HL-60 (cell line): ENCODE measurements at regions not wholly inside any gene's neighbourhood (a gene's known extent, or its start where the extent isn't known, plus 50 kb on each side); places are given as distances from the start of the nearest gene placed in this dataset.

Experiments used
- DNase-seq, 2 experiments: peaks; one replicate each; pipeline ENCODE4 v3.0.0-alpha.2; 2010 to 2020; ENCODE audit warnings: low read depth in 1 of 2, low spot score in 1 of 2
- H3K27ac ChIP-seq: fragments of 250-450 bp; sonication (Bioruptor Pico); replicated peaks from 2 replicates; pipeline ENCODE4 v1.5.1; 2020; ENCODE audit warnings: mild to moderate bottlenecking, moderate library complexity
- H3K27me3 ChIP-seq: fragments of 250-450 bp; sonication (Bioruptor Pico); 2 replicates; pipeline ENCODE4 v1.5.1; 2021; ENCODE audit warnings: mild to moderate bottlenecking, moderate library complexity; ENCODE audit not compliant: insufficient read depth, poor library complexity, severe bottlenecking
- H3K4me3 ChIP-seq: replicated peaks from 2 replicates; pipeline ENCODE4 v1.5.1; 2011; ENCODE audit warnings: mild to moderate bottlenecking, control low read depth, low read length; ENCODE audit not compliant: insufficient read depth
- GABPA ChIP-seq: IDR thresholded peaks from 2 replicates; pipeline ENCODE4 v1.6.1; 2012; ENCODE audit warnings: low read depth
- POLR2AphosphoS5 ChIP-seq: IDR thresholded peaks from 2 replicates; pipeline ENCODE4 v1.6.1; 2012; ENCODE audit warnings: low read depth
- SPI1 ChIP-seq: IDR thresholded peaks from 2 replicates; pipeline ENCODE4 v1.6.1; 2012; ENCODE audit warnings: low read depth, mild to moderate bottlenecking, borderline replicate concordance
- TF ChIP-seq, protein P1 (sequence below): IDR thresholded peaks from one replicate; pipeline ENCODE4 v1.5.1; 2011; ENCODE audit warnings: low read length, control low read depth, inconsistent platforms; ENCODE audit not compliant: insufficient read depth
- TF ChIP-seq, protein P2 (sequence below): IDR thresholded peaks from 2 replicates; pipeline ENCODE4 v1.6.1; 2012; ENCODE audit warnings: low read depth; ENCODE audit not compliant: insufficient replicate concordance

DNA sequence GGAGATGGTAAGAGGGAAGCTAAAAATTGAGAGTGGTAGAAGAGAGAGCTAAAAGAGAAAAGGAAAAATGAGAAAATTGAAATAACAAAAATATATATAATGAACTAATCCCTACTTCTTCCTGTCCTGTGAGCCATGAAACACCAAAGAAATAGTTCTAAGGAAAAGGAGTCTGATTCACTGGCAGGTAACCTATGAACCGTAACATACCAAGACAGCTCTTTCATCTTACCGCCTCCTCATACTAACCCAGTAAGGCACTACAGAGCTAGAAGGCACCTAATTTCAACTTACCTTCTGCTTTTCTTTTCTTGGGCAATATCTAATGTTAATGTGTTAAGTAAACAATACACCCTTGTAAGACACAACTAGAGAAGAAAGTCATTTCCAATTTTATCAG is 297.7 kb upstream of the DIAPH2 start:
- TF ChIP-seq, protein P1, sequence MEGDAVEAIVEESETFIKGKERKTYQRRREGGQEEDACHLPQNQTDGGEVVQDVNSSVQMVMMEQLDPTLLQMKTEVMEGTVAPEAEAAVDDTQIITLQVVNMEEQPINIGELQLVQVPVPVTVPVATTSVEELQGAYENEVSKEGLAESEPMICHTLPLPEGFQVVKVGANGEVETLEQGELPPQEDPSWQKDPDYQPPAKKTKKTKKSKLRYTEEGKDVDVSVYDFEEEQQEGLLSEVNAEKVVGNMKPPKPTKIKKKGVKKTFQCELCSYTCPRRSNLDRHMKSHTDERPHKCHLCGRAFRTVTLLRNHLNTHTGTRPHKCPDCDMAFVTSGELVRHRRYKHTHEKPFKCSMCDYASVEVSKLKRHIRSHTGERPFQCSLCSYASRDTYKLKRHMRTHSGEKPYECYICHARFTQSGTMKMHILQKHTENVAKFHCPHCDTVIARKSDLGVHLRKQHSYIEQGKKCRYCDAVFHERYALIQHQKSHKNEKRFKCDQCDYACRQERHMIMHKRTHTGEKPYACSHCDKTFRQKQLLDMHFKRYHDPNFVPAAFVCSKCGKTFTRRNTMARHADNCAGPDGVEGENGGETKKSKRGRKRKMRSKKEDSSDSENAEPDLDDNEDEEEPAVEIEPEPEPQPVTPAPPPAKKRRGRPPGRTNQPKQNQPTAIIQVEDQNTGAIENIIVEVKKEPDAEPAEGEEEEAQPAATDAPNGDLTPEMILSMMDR, result no peak
- TF ChIP-seq POLR2AphosphoS5, result no peak
- TF ChIP-seq, protein P2, sequence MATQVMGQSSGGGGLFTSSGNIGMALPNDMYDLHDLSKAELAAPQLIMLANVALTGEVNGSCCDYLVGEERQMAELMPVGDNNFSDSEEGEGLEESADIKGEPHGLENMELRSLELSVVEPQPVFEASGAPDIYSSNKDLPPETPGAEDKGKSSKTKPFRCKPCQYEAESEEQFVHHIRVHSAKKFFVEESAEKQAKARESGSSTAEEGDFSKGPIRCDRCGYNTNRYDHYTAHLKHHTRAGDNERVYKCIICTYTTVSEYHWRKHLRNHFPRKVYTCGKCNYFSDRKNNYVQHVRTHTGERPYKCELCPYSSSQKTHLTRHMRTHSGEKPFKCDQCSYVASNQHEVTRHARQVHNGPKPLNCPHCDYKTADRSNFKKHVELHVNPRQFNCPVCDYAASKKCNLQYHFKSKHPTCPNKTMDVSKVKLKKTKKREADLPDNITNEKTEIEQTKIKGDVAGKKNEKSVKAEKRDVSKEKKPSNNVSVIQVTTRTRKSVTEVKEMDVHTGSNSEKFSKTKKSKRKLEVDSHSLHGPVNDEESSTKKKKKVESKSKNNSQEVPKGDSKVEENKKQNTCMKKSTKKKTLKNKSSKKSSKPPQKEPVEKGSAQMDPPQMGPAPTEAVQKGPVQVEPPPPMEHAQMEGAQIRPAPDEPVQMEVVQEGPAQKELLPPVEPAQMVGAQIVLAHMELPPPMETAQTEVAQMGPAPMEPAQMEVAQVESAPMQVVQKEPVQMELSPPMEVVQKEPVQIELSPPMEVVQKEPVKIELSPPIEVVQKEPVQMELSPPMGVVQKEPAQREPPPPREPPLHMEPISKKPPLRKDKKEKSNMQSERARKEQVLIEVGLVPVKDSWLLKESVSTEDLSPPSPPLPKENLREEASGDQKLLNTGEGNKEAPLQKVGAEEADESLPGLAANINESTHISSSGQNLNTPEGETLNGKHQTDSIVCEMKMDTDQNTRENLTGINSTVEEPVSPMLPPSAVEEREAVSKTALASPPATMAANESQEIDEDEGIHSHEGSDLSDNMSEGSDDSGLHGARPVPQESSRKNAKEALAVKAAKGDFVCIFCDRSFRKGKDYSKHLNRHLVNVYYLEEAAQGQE, result no peak
- TF ChIP-seq SPI1, result no peak
- no peak for TF ChIP-seq GABPA
- Histone ChIP-seq H3K27ac (no peak overlapping the region), H3K4me3 (no peak overlapping the region), H3K27me3 (no peaks in the 10 kb centered on the region)
- DNase-seq, result no peak

DNA sequence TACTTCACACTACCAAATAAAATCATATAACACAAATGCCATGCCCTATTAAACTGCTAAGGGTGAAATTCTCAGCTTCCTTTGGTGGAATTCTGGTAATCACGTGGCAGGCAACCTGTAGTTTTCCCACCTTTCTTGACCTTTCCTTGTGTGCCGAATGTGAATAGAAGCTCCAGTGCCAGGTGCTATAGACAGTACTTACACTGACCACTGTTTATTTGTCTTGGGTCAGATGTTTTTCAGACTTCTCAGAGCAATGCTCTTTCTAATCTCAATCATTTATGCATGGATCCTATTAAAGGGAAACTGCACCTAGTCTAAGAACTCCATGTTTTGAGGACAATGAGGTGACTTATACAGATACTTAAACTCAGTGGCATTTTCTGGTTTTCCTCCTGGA is 296.8 kb upstream of the DIAPH2 start:
- H3K4me3 ChIP-seq, result no peak overlapping the region
- no peak for TF ChIP-seq SPI1
- TF ChIP-seq POLR2AphosphoS5, result no peak
- TF ChIP-seq, protein P2, result no peak
- TF ChIP-seq, protein P1, result no peak
- TF ChIP-seq GABPA, result no peak

DNA sequence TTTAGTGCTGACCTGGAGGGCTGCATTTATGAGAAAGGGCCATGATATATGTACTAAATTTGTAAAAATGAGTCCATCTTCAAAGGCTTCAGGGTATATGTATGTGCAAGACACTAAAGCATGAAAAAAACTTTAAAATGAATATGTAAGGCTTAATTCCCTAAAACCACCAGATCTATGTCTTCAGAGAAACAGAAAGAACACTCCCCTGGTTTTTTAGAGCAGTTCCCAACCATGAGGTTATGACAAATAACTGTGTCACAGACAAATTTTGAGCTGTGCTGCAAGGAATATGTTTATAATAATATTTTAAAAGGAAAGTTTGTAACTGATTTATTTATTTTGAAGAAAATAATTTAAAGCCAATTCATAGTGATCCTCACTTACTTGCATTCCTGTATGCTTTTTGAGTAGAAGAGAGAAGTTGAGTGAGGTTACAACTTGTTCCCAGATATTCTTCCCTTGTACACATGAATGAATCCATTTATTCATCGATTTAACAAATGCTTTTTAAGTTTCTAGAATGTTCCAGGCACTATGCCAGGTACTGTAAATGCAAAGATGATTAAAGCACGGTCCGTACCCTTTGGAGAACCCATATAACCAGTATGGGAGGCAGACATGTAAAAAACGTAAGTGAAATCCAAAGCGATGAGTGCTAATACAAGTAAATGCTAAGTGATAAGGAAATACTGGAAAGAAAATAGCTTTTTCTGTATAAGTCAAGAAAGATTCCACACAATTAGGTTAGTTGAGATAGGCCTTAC is 295.2 kb upstream of the DIAPH2 start:
- TF ChIP-seq GABPA (no peak), SPI1 (no peak)
- TF ChIP-seq, protein P2, result no peak
- no peak overlapping the region for H3K4me3 ChIP-seq
- no peak overlapping the region for H3K27ac ChIP-seq
- DNase-seq, result no peak
- no peaks in the 10 kb centered on the region for H3K27me3 ChIP-seq

More for the DNA sequence above, 296.8 kb upstream of the DIAPH2 start:
- Histone ChIP-seq H3K27ac (no peak overlapping the region), H3K27me3 (no peaks in the 10 kb centered on the region)
- no peak for DNase-seq

DNA sequence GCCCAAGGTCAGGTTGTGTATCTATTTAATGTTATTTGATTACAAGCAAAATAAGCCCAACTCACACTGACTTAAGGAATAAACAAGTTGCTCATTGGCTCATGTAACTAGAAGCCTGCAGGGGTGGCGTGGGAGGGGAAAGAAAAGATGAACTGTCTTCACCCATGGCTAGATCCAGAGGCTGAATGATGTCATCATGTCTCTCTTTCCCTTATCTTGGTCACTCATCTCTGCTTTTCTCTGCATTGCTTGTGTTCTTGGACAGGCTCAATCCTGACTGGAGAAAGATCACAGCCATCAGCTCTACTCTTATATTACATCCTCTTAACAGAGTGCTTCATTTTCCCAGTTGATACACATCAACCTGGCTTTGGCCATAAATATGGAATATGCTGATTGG is 290.0 kb upstream of the DIAPH2 start:
- no peak overlapping the region for H3K4me3 ChIP-seq
- no peak for DNase-seq
- TF ChIP-seq, protein P2, result no peak
- TF ChIP-seq, protein P1, result no peak
- no peak for TF ChIP-seq GABPA

More for the DNA sequence above, 290.0 kb upstream of the DIAPH2 start:
- no peaks in the 10 kb centered on the region for H3K27me3 ChIP-seq
- H3K27ac ChIP-seq, result no peak overlapping the region
